Left colon (tissue), 2 donors: ENCODE measurements at regions not wholly inside any gene's neighbourhood (a gene's known extent, or its start where the extent isn't known, plus 50 kb on each side); places are given as distances from the start of the nearest gene placed in this dataset.

Experiments used
- ATAC-seq: fragments of 200-7000 bp; cut with Tn5 transposase; one replicate; pipeline ENCODE4 v1.9.1; 2020; ENCODE audit warnings: mild to moderate bottlenecking, moderate library complexity
- DNase-seq, 2 donors: peaks; one replicate each; pipeline ENCODE4 v3.0.0-alpha.2; 2020
- intact Hi-C, 2 donors: fragments of 100-400 bp; cut with DNase I in 1 of 2; cut with micrococcal nuclease in 1 of 2; formaldehyde crosslinking; loops; one replicate each; pipeline versions ENCODE4 v1.11.2 to v1.14.0; 2022; cut with DNase I, micrococcal nuclease
- donor health status: DM: no; HTN: no; CAD: no.
- donor health status: DM: yes; HTN: yes; CAD: no.

GRCh38 chr5:124605541-124605940, 140.9 kb downstream of the ZNF608 start:
- ATAC-seq (no peak), DNase-seq (no peak)
- intact Hi-C loops: no loop called here

DNA sequence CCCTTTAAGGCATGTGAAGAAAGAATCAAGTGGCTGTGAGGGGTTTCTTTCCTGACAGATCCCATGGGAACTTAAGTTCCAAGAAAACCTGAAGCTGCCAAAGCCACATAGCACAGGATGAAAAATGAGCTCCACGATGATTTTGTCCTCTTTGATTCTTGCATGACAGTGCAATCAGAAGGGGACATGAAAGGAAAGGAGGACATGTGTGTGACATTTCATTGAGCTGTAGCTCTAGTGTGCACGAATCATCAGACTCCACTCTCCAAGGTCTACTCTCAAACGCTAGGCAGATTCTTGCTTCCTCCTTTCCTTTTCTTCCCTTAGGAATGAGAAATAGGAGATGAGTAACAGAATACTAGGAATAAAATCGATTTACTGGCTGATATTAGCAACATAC, 142.0 kb downstream of the ZNF608 start:
- DNase-seq: no peak
- intact Hi-C loops: no loop called here
- ATAC-seq: no peak

GRCh38 chr5:124602925-124603650, 143.4 kb downstream of the ZNF608 start:
- no peak for DNase-seq
- no peak for ATAC-seq
- intact Hi-C loops: no loop called here

GRCh38 chr5:124599028-124599973, 147.1 kb downstream of the ZNF608 start:
- ATAC-seq (peak; percentile 84), DNase-seq (no peak)
- intact Hi-C loops: no loop called here

GRCh38 chr5:124596595-124597421, 149.6 kb downstream of the ZNF608 start:
- intact Hi-C loops: no loop called here
- DNase-seq (no peak), ATAC-seq (no peak)

DNA sequence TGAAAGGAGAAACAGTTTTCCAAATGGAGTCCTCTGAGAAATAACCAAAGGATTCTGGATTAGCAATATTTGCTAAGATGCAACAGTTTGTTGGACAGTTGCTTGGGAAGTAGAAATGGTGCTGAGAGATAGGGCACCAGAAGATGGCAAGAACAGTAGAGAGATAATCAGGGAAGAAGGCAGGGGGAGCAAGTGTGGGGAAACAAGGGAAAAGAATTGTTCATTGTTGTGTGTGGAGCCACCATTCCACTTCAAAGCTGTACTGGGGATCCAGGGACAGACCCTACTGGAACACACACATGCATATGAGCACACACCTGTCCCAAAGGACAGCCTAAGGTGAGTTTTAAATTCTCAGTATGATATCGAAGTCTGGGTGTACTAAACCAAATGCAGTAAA, 152.5 kb downstream of the ZNF608 start:
- no peak for ATAC-seq
- intact Hi-C loops: no loop called here
- DNase-seq: no peak

DNA sequence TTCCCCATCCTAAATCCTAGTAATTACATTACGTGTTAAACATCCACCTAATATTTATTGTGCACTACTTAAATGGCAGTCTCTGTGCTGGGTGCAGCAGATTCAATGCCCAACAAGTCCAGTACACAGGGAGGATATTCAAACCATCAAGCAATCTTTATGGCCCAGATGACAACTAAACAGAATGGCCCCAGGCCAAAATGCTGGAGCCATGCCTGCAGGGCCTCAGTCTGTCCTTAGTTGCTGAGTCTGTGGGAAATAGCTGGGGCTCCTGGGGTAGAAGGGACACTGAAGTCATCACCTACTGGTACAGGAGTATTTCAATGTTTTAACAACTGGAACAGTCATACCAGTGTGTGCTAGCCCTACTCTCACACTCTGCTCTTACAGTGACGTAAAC, 153.5 kb downstream of the ZNF608 start:
- intact Hi-C loops: no loop called here
- ATAC-seq (no peak), DNase-seq (no peak)

- DNase-seq (no peak), ATAC-seq (no peak)
- intact Hi-C loops: no loop called here
These were observed 154.9 kb downstream of the ZNF608 start for GRCh38 chr5:124591583-124591982.

GRCh38 chr5:124590686-124591085, 155.8 kb downstream of the ZNF608 start:
- ATAC-seq (no peak), DNase-seq (no peak)
- intact Hi-C loops: no loop called here

- intact Hi-C loops: no loop called here
- DNase-seq (no peak), ATAC-seq (no peak)
These were observed 159.2 kb downstream of the ZNF608 start for GRCh38 chr5:124587280-124587679.

DNA sequence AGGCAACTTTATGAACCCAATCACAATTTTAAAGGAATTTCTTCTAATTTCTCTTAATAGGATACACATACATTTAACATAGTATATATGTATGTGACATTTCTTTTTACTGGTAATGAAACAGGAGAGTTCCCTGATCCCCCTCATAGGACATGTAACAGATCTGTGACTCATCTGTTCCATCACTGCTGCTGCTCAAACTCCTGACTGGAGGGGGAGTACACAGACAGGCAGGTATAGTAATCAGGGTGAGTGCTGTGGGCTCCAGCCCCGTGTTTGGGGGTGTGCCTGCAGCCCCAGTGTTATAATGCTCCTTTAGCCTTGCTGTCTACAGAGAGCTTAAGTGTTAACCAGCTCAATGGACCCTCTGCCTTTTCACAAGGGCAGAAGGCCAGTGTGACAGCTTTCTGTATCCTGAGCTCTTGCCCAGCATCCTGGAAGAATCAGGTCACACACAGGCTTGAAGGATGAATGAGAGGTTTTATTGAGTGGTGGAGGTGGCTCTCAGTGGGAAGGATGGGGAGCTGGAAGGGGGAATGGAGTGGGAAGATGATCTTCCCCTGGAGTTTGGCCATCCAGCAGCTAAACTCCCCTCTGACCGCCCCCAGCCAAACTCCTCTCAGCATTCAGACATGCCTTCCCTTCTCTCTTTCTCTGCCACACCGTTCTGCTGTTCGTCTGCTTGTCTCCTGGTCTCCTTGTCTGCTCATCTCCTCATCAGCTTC, 161.3 kb downstream of the ZNF608 start:
- intact Hi-C loops: no loop called here

DNA sequence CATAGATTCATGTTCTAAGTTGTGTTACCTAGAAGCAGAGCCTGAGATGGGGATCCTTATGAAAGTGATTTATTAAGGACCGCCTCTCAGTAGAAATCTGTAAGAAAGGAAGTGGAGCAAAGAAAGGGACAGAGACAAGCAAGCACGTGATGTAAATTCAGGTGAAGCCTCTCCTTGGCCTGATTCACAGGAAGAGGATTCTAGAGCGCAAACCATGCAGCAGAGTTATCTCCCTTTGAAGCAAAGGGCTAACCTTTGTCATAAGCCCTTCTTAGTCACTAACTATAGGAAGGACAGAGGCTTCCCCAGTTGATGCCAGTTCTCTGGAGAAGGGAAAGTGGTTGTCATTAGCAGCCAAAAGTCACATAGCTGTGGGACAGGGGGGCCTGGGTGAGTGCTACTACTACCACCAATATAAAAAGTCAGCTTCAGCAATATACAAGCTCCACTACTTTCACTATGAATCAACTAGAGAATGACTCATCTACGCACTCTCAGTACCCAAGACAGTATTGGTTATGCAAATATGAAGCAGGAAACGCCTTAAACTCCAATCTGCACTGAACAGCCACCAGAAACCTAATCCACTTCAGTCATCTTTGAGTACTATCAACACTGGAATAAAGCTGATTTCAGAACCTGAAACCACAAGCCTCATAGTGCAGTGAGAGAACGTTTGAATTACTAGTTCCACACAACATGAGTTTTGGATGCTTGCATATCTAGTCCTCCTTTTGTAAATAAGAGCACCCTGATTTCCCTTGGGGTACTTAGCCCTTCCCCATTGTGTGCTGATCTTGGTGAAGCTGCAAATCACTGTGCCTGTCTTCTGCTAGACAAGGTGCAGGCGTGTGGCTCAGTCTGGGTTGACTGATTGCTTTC, 162.7 kb downstream of the ZNF608 start:
- peak; percentile 97 for ATAC-seq
- intact Hi-C loops: no loop called here
- no peak for DNase-seq

More for the DNA sequence above, 161.3 kb downstream of the ZNF608 start:
- no peak for ATAC-seq
- no peak for DNase-seq

DNA sequence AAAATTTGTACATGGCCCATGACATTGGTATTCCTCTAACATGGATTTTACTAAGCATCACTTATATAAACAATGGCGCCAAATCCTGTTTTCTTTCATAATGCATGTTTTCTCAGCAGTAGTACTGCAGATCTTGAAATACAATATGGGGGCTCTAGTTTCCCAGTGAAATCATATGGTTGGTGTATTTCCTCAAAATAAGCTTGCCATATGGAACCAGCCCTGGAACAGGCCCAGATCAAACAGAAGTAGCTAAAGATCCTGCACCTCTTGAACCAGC, 163.9 kb downstream of the ZNF608 start:
- ATAC-seq (no peak), DNase-seq (no peak)
- intact Hi-C loops: no loop called here

GRCh38 chr5:124581738-124582560, 164.5 kb downstream of the ZNF608 start:
- intact Hi-C loops: no loop called here
- DNase-seq (no peak), ATAC-seq (no peak)

- peak in 1 of 2 donors; percentile 9 for DNase-seq
- peak; percentile 58 for ATAC-seq
- intact Hi-C loops: no loop called here
These were observed 165.3 kb downstream of the ZNF608 start for GRCh38 chr5:124580925-124581737.

GRCh38 chr5:124580512-124580911, 165.9 kb downstream of the ZNF608 start:
- DNase-seq (no peak), ATAC-seq (no peak)
- intact Hi-C loops: no loop called here
